ENCODE measurements at regions not wholly inside any gene's neighbourhood (a gene's known extent, or its start where the extent isn't known, plus 50 kb on each side); places are given as distances from the start of the nearest gene placed in this dataset.
A peak's percentile ranks its signal among the peaks of the same experiment; 100 is the strongest.

GRCh38 chr9:19681846-19682245 is 107.0 kb downstream of the SLC24A2 start:
- peaks cover 7% of the 10 kb centered on the region for H3K27me3 Mint-ChIP-seq

DNA sequence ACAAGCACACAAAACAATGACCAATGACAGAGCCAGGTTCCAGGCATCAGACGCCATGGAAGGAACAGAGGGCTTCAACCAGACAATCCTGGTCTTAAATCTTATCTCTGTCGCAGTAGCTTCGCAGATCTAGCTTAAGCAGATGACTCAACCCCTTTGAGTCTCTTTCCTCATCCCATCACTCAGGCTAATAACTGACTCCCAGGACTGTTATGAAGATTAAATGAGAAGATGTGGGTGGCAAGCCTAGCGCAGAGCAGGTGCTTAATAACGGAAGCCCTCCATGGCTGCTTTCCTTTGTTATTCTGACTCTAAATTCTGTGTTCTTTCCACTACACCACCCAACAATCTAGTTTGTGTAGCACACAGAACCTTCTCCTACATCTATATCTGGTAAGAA is 110.9 kb downstream of the SLC24A2 start:
- H3K4me1 Mint-ChIP-seq = no peaks in the 10 kb centered on the region

More at GRCh38 chr9:19681846-19682245, 107.0 kb downstream of the SLC24A2 start:
- POLR2A ChIA-PET = no interaction called here
- Mint-ChIP-seq H3K4me3 (no peak overlapping the region), H3K9me3 (peaks cover 16% of the 10 kb centered on the region), H3K36me3 (no peaks in the 10 kb centered on the region), H3K27ac (no peak overlapping the region), H3K4me1 (no peaks in the 10 kb centered on the region)
- DNase-seq = no peak
- ATAC-seq (ENCODE audit: low read depth) = no peak

DNA sequence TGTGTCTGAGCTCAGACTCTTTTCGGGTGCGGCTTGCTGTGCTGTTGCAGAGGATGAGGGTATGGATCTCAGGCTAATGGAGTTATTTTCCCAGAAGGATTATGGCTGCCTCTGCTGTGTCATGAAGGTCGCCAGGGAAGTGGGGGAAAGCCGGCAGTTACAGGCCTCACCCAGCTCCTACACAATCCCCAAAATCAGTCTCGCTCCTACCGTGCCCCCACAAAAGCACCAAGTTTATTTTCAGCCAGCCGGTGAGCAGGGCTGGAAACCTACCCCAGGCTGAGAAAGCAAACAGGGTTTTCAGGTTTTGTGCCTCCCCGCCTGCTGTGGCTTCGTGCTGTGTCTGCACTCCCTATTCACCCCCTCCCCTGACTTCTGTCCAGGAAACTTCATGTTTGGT is 113.3 kb downstream of the SLC24A2 start:
- H3K4me3 Mint-ChIP-seq = no peak overlapping the region
- no peaks in the 10 kb centered on the region for H3K4me1 Mint-ChIP-seq
- H3K27ac Mint-ChIP-seq = no peak overlapping the region
- peaks cover 8% of the 10 kb centered on the region for H3K27me3 Mint-ChIP-seq
- POLR2A ChIA-PET = no interaction called here
- no peaks in the 10 kb centered on the region for H3K9me3 Mint-ChIP-seq
- no peaks in the 10 kb centered on the region for H3K36me3 Mint-ChIP-seq
- DNase-seq (no peak), ATAC-seq (ENCODE audit: low read depth) (no peak)

More for the DNA sequence above, 110.9 kb downstream of the SLC24A2 start:
- Mint-ChIP-seq H3K36me3 (no peaks in the 10 kb centered on the region), H3K27me3 (peaks cover 5% of the 10 kb centered on the region), H3K27ac (no peak overlapping the region), H3K4me3 (no peak overlapping the region), H3K9me3 (no peaks in the 10 kb centered on the region)
- no peak for DNase-seq
- ATAC-seq (ENCODE audit: low read depth) = no peak
- POLR2A ChIA-PET = no interaction called here

- no peak overlapping the region for H3K27ac Mint-ChIP-seq
- peaks cover 3% of the 10 kb centered on the region for H3K4me1 Mint-ChIP-seq
- POLR2A ChIA-PET = no interaction called here
- ATAC-seq (ENCODE audit: low read depth) = no peak
- no peaks in the 10 kb centered on the region for H3K9me3 Mint-ChIP-seq
- H3K36me3 Mint-ChIP-seq = no peaks in the 10 kb centered on the region
- H3K27me3 Mint-ChIP-seq = peaks cover 13% of the 10 kb centered on the region
- DNase-seq = no peak
- H3K4me3 Mint-ChIP-seq = no peak overlapping the region
Observed at GRCh38 chr9:19666575-19666974, 122.3 kb downstream of the SLC24A2 start.

DNA sequence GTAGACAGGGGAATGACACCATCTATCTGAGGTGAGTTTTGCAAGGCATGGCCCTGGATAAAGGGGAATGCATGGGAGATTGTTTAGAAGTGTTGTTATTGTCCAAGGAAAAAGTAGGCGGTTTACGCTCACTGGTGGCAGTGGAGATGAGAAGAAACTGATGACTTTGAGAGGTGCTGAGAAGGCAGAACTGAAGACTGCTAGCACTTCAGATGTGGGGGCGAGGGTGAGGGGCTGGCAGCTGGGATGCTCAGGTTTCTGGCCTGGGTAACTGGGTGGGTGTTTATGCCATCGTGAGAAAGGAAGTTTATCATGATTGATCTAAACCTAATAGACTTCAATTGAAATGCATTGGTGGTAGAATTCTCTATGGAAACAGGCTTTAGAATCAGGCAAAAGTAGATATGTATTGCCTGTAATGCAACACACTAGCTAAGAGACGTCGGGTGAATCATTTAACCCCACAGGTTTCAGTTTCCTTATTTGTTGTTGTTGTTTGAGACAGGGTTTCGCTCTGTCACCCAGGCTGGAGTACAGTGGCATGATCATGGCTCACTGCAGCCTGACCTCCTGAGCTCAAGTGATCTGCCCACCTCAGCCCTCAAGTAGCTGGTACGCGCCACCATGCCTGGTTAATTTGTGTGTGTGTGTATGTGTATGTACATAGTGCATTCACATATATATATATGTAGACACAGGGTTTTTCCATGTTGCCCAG is 123.5 kb downstream of the SLC24A2 start:
- H3K27me3 Mint-ChIP-seq = peaks cover 13% of the 10 kb centered on the region

DNA sequence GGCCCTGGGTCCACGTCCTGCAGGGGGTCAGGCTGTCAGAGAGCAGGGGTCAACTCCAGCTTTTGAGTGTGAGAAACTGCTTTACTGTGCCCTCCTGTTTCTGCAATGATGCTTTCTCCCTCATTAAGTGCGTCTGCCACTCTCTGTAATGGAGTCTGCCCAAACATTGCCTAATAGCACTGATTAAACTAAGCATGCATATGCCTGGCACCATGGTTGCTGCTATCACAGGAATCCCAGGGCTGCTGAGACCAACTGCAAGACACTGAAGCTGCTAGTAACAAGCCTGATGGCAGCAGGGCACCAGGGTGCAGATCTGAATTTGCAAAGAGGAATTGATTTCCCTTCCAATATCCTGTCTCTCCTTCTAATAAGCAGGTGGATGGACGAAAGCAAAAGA is 125.3 kb downstream of the SLC24A2 start:
- Mint-ChIP-seq H3K36me3 (no peaks in the 10 kb centered on the region), H3K4me3 (no peak overlapping the region), H3K27me3 (peaks cover 16% of the 10 kb centered on the region), H3K27ac (no peak overlapping the region), H3K9me3 (no peaks in the 10 kb centered on the region), H3K4me1 (peaks cover 3% of the 10 kb centered on the region)
- POLR2A ChIA-PET = no interaction called here
- ATAC-seq (ENCODE audit: low read depth) (no peak), DNase-seq (no peak)

More for the DNA sequence above, 123.5 kb downstream of the SLC24A2 start:
- H3K9me3 Mint-ChIP-seq = no peaks in the 10 kb centered on the region
- no peak for DNase-seq
- H3K4me1 Mint-ChIP-seq = peaks cover 3% of the 10 kb centered on the region
- ATAC-seq (ENCODE audit: low read depth) = peak; percentile 18
- H3K4me3 Mint-ChIP-seq = no peak overlapping the region
- no peaks in the 10 kb centered on the region for H3K36me3 Mint-ChIP-seq
- POLR2A ChIA-PET = no interaction called here
- H3K27ac Mint-ChIP-seq = no peak overlapping the region

DNA sequence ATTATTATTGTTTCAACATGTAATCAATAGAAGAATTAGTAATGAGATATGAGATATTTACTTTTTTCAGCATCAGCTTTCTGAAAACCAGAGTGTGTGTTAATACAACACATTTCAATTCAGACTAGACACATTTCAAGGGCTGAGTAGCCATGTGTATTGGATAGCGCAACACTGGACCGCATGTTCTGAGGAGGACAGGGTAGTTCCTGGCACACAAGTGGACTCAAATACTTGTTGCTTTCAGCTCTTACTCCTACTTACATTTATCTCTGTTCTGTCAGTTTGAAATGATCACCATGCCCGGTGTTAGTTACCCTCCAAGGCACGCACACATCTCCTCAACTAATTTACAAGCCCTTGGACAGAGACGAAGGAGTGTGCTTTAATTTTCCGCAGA is 126.6 kb downstream of the SLC24A2 start:
- DNase-seq (no peak), ATAC-seq (ENCODE audit: low read depth) (no peak)

GRCh38 chr9:19660019-19660418 is 128.8 kb downstream of the SLC24A2 start:
- Mint-ChIP-seq H3K4me3 (no peak overlapping the region), H3K36me3 (no peaks in the 10 kb centered on the region), H3K9me3 (no peaks in the 10 kb centered on the region), H3K27ac (no peak overlapping the region), H3K4me1 (peaks cover under 1% of the 10 kb centered on the region), H3K27me3 (peaks cover 14% of the 10 kb centered on the region)
- DNase-seq (no peak), ATAC-seq (ENCODE audit: low read depth) (no peak)
- POLR2A ChIA-PET = no interaction called here

More for the DNA sequence above, 126.6 kb downstream of the SLC24A2 start:
- Mint-ChIP-seq H3K4me1 (peaks cover 3% of the 10 kb centered on the region), H3K4me3 (no peak overlapping the region), H3K27ac (no peak overlapping the region), H3K27me3 (peaks cover 14% of the 10 kb centered on the region), H3K36me3 (no peaks in the 10 kb centered on the region), H3K9me3 (no peaks in the 10 kb centered on the region)
- POLR2A ChIA-PET = no interaction called here

DNA sequence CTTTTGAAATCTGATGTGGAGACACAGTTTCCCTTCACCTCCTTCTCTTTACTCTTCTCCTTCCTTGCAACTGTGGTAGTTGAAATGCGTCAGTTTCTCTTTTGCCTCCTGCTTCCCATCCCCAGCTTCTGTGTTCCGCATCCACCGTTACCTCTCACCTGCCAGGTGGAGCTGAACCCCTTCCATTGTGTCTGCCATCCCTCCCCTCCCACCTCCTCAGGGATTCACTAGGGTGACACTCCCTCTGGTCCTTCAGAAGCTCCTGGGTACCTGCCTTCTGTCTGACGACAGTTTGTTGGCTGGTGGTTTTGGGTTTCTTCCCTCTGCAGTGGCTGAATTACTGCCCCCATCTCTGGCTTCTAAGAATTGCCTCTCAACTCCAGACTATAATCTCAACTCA is 132.1 kb downstream of the SLC24A2 start:
- H3K27me3 Mint-ChIP-seq = peaks cover 18% of the 10 kb centered on the region
- no peak for ATAC-seq (ENCODE audit: low read depth)
- H3K36me3 Mint-ChIP-seq = no peaks in the 10 kb centered on the region
- no peaks in the 10 kb centered on the region for H3K9me3 Mint-ChIP-seq
- no peak for DNase-seq
- H3K4me1 Mint-ChIP-seq = no peaks in the 10 kb centered on the region
- POLR2A ChIA-PET = no interaction called here
- no peak overlapping the region for H3K4me3 Mint-ChIP-seq
- H3K27ac Mint-ChIP-seq = no peak overlapping the region

DNA sequence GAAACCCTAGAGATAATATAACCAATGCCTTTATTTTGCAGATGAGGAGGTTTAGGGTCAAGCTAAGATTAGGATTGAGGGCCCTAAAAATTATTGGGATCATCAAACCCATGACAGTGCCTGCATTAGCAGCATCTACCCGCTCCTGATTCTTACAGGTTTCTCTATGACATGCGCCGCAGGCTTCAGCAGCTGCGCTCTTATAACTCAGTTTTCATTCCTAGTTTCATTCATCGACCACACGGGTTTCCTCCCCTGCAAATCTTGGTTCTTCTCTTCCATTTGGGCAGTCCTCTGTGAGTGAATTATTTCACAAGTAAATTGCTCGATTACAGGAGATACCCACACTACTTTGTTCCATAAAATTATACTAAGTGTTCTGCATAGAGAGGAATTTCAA is 137.2 kb downstream of the SLC24A2 start:
- DNase-seq (no peak), ATAC-seq (ENCODE audit: low read depth) (no peak)
- no peak overlapping the region for H3K4me3 Mint-ChIP-seq
- POLR2A ChIA-PET = no interaction called here
- no peaks in the 10 kb centered on the region for H3K4me1 Mint-ChIP-seq
- H3K9me3 Mint-ChIP-seq = no peaks in the 10 kb centered on the region
- H3K36me3 Mint-ChIP-seq = no peaks in the 10 kb centered on the region
- peaks cover 16% of the 10 kb centered on the region for H3K27me3 Mint-ChIP-seq
- no peak overlapping the region for H3K27ac Mint-ChIP-seq

- Mint-ChIP-seq H3K27me3 (peaks cover 12% of the 10 kb centered on the region), H3K9me3 (no peaks in the 10 kb centered on the region), H3K36me3 (no peaks in the 10 kb centered on the region), H3K4me1 (no peaks in the 10 kb centered on the region), H3K27ac (no peak overlapping the region), H3K4me3 (no peak overlapping the region)
- POLR2A ChIA-PET = no interaction called here
- no peak for ATAC-seq (ENCODE audit: low read depth)
- DNase-seq = no peak
Observed at GRCh38 chr9:19650312-19650711, 138.5 kb downstream of the SLC24A2 start.

- H3K4me3 Mint-ChIP-seq = no peak overlapping the region
- peaks cover 10% of the 10 kb centered on the region for H3K27me3 Mint-ChIP-seq
- H3K36me3 Mint-ChIP-seq = no peaks in the 10 kb centered on the region
- no peak overlapping the region for H3K27ac Mint-ChIP-seq
- DNase-seq (no peak), ATAC-seq (ENCODE audit: low read depth) (no peak)
- H3K4me1 Mint-ChIP-seq = no peaks in the 10 kb centered on the region
- POLR2A ChIA-PET = no interaction called here
- H3K9me3 Mint-ChIP-seq = no peaks in the 10 kb centered on the region
Observed at GRCh38 chr9:19649336-19650041, 139.3 kb downstream of the SLC24A2 start.

DNA sequence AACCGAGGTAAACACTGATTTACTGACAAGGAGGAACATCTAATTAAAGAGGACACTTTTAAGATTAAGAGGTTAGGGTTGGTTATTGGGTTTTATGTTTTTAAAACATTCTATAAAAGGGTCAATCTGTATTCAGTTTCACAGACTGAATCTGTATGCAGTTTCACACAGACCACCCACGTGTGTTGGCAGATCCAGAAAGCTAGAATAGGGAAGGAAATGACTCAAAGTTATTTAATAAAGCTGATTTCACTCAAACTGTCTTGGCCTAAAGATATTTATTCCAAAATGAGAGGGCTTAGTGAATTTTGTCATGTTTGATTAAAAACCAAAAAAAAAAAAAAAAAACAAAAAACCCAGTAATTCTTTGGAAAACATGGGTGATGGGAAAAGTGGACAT is 140.2 kb downstream of the SLC24A2 start:
- no peak for DNase-seq
- Mint-ChIP-seq H3K4me1 (no peaks in the 10 kb centered on the region), H3K4me3 (no peak overlapping the region), H3K27me3 (peaks cover 8% of the 10 kb centered on the region), H3K9me3 (no peaks in the 10 kb centered on the region), H3K27ac (no peak overlapping the region), H3K36me3 (no peaks in the 10 kb centered on the region)
- ATAC-seq (ENCODE audit: low read depth) = no peak
- POLR2A ChIA-PET = no interaction called here

DNA sequence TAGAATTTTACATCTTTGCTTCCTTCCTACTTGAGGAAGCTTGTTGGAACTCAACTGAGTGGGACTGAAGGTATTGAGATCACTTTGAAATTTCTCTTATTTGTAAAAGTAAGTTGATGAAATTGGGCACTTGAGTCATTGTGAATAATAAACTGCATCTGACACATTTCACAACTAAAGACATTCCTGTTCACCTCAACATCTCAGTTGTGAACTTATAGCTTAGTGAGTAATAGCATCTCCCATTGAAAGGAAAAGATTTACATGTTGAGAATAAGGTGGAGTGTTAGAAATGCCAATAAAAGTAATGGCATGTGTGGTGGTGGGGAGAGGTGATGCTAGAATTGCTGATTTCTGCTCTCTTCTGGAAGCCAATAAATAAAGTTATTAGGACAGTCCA is 145.0 kb downstream of the SLC24A2 start:
- DNase-seq (no peak), ATAC-seq (ENCODE audit: low read depth) (no peak)
- Mint-ChIP-seq H3K36me3 (no peaks in the 10 kb centered on the region), H3K27me3 (peaks cover 17% of the 10 kb centered on the region), H3K4me3 (no peak overlapping the region), H3K27ac (no peak overlapping the region), H3K9me3 (no peaks in the 10 kb centered on the region), H3K4me1 (no peaks in the 10 kb centered on the region)
- POLR2A ChIA-PET = no interaction called here

Measured in activated naive CD8-positive, alpha-beta T cell treated with anti-CD3 and anti-CD28 coated beads, Interleukin-2, amount 10 ng/mL, durations not matched to agents 7 days and 5 days (primary cell).